22Rv1 (cell line): ENCODE measurements at regions not wholly inside any gene's neighbourhood (a gene's known extent, or its start where the extent isn't known, plus 50 kb on each side); places are given as distances from the start of the nearest gene placed in this dataset.

Source experiments
- H3K27ac ChIP-seq: fragments of 450-650 bp; 2 replicates; pipeline ENCODE4 v1.5.1; 2017
- ZFX ChIP-seq: fragments of 450-650 bp; IDR thresholded peaks from 2 replicates; pipeline ENCODE4 v1.6.1; 2017; ENCODE audit warnings: antibody characterized with exemption, borderline replicate concordance
- TF ChIP-seq, protein P1 (sequence below): fragments of 450-650 bp; IDR thresholded peaks from 2 replicates; pipeline ENCODE4 v1.5.1; 2017; ENCODE audit warnings: mild to moderate bottlenecking

DNA sequence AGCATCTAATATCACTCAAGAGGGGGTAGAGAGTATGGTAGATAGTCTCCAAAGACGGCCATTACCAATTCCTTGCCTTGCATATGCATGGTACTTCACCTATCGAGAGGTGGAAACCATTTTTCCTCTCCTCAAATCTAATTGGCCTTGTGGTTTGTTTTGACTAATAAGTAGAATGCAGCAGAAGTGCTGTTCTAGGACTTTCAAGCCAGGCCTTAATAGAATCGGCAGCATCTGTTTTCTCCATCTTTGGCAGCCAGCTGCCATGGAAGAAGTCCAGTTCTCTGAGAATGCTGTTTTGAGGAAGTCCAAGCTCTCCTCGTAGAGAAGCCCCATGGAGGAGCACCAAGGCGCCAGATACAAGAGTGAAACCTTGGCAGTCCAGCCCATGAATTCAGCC, 59.1 kb upstream of the RASGRP1 start:
- TF ChIP-seq, protein P1, sequence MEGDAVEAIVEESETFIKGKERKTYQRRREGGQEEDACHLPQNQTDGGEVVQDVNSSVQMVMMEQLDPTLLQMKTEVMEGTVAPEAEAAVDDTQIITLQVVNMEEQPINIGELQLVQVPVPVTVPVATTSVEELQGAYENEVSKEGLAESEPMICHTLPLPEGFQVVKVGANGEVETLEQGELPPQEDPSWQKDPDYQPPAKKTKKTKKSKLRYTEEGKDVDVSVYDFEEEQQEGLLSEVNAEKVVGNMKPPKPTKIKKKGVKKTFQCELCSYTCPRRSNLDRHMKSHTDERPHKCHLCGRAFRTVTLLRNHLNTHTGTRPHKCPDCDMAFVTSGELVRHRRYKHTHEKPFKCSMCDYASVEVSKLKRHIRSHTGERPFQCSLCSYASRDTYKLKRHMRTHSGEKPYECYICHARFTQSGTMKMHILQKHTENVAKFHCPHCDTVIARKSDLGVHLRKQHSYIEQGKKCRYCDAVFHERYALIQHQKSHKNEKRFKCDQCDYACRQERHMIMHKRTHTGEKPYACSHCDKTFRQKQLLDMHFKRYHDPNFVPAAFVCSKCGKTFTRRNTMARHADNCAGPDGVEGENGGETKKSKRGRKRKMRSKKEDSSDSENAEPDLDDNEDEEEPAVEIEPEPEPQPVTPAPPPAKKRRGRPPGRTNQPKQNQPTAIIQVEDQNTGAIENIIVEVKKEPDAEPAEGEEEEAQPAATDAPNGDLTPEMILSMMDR = no peak
- TF ChIP-seq ZFX = no peak
- H3K27ac ChIP-seq = no peak overlapping the region

DNA sequence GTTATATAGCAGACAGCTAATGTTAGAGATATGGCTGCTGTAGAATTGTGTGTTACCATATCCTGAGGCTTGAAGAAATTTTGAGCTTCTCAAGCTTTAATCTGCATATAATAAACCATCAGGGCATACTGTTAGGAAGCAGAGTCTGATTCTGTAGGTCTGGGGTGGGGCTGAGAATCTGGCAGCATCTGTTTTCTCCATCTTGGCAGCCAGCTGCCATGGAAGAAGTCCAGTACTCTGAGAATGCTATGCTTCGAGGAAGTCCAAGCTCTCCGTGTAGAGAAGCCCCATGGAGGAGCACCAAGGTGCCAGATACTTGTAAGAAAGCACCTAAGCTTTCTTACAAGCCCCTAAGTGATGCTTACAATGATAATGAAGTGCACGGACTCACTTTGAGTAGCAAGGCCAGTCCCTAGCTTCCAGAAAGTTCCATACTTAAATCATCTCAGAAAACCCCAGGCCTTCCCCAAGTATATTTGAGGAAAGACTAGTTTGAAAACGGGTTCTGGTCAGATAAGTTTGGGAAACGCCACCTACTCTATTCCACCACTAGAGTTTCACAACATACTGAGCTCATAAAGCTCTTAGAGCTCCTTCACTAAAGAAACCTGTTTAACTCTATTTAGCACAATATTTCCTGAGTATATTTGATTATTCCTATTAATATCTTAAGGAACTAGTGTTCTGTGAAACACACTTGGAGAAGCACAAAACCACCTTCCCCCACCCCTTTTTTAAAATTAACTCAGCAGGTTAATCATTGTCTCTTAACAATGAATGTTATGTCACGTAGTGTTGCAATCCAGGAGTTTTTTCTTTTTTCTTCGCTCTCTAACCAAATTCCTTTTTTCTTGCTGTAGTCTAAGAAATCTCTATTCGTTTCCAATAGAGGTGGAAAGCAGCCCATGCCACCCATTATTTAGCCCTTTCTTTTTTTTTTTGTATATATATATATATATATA, 59.9 kb upstream of the RASGRP1 start:
- TF ChIP-seq, protein P1 = no peak
- TF ChIP-seq ZFX = no peak
- no peak overlapping the region for H3K27ac ChIP-seq

DNA sequence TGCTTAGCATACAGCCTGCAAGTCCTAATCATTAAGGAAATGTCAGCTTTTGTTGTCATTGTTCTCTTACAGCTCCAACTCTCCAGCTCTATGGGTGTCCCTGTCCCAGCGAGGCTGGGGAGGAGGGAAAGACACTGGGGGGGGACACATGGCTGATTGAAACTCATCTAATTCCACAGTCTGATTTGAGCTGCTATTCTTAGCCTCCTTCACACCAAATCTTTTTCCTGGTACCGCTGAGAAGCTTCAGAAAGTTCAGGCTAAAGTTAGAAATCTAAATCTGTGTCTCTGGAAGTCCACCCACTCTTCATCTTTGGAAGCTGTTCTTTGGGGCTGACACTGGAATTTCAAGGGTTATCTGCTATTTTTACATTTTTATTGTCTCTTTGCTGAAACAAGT, 61.3 kb upstream of the RASGRP1 start:
- H3K27ac ChIP-seq = no peak overlapping the region
- TF ChIP-seq ZFX = no peak
- TF ChIP-seq, protein P1 = no peak

DNA sequence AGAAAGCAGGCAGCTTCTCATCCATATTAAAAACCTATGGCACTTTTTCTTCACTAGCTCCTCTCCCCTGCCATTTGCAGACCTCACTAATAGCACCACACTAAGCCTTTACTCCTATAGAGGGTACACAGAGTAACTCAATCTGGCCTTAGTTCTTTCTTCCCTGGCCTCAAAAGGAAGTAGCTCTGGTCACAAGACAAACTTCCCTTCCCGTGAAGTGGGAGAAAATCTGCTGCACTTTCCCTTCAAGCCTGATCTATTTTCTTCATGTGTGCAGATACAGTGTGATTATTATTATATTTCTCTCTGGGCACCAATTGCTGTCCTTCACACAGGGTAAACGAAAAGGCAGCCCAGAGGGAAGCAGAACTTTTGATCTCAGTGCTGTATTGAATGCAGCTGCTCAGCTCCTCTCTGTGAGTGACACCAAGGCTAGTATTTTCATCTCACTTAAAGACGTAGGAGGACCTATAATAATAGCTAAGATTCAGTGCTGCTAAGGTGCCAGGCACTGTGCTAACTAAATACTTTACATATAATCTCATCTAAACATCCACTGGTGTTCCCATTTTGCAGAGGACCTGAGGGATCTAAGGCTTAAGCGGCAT, 61.9 kb upstream of the RASGRP1 start:
- no peak for TF ChIP-seq ZFX
- no peak overlapping the region for H3K27ac ChIP-seq

DNA sequence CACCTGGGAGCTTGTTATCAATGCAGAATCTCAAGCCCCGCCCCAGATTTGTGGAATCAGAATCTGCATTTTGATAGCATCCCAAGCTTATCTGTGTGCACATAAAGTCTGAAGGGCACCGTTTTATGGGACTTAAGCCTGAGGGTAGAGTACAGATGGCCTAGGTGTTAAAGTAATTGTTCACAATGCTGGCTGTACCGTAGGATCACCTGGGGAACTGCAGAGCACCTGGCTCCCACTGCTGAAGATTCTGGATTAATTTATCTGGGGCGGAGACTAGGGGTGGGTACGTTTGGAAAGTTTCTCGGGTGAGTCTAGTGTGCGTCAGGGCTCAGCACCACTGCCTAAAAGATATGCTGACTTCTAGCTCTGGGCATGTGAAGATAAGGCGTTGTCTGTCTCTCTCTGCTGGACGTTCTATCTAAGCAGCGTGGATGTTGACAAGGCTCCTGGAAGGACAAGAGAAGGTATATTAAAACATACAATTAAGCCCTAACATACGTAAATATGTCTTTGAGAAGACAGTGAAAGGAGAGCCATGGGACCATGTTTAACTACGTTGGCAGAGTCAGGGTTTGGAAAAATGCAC, 63.2 kb upstream of the RASGRP1 start:
- H3K27ac ChIP-seq = no peak overlapping the region
- TF ChIP-seq, protein P1 = no peak
- no peak for TF ChIP-seq ZFX

DNA sequence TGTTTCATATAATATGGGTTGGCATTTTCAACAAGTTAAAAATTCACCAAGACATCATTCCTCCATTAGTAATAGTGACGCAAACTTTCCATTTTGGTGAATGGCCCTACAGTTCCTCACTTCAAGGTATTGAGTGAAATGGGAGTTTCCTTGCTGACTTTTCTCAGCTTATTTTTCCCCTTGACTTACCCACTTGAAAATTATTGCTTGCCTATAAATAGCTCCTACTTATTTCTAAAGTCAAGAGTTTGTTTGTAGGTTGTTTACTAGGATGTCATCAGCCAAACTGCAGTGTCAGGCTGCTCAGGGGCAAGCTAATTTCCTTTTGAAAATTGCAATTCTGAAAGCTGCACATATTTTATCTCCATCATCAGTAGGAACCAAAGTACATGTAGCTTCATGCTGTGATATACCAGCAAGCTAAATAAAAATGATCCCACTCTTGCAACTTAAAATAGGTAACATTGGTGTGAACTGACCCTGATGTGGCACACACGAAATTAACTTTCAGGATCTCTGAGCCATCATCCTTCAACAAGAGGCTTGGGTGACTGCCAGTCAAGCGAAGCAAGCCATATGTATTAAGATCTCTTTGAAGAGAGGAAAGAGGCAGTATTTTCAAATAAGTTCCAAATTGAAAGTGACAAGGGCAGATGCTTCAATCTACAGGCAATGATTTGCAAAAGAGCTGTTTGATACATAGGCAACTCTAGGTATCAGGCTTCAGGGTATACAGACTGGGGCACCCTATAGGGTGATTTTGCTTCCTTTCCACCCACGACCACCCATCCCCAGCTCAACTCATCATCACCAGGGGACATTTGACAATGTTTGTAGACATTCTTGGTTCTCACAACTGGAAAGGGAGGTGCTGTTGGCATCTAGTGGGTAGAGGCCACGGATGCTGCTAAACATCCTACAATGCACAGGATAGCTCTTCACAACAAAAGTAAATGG, 66.8 kb upstream of the RASGRP1 start:
- no peak for TF ChIP-seq ZFX
- TF ChIP-seq, protein P1 = no peak
- no peak overlapping the region for H3K27ac ChIP-seq

DNA sequence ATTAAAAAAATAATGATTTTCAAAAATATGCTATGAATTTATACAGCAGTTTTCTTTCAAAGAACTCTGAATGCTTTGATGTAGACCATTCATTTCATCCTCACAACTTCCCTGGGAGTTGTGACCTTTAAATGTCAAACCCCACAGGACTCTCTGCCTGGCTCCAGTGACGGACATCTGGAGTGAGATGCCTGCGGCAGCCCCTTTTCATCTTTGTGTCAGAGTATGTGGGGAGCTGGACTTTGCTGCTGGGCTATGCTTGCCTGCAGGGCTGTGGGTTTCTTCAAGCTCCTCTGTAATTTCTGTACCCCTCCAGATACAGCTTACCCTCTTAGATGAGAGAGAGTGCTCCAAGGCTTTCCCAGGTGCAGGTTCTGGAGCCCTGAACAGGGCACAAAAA, 70.6 kb upstream of the RASGRP1 start:
- TF ChIP-seq ZFX = no peak
- no peak overlapping the region for H3K27ac ChIP-seq
